H1 (cell line): ENCODE measurements at regions not wholly inside any gene's neighbourhood (a gene's known extent, or its start where the extent isn't known, plus 50 kb on each side); places are given as distances from the start of the nearest gene placed in this dataset.

Experiments used
- CREB1 ChIP-seq: IDR thresholded peaks from 2 replicates; pipeline ENCODE4 v1.6.1; 2012; ENCODE audit warnings: inconsistent platforms
- CTCF ChIP-seq, 3 experiments: IDR thresholded peaks; 1 replicate in 2 of 3; 2 replicates in 1 of 3; pipeline versions ENCODE4 v1.5.1 to v1.6.1; 2011; ENCODE audit warnings: low read length in 3 of 3, mild to moderate bottlenecking in 3 of 3, inconsistent platforms in 2 of 3, low read depth in 1 of 3, moderate library complexity in 1 of 3; ENCODE audit not compliant: insufficient read depth in 1 of 3; ENCODE audit errors: control extremely low read depth in 1 of 3
- MAFK ChIP-seq: IDR thresholded peaks from 2 replicates; pipeline ENCODE4 v1.6.1; 2012; ENCODE audit warnings: low read depth, mild to moderate bottlenecking, improper control_type of control experiment, low read length
- POLR2A ChIP-seq, 2 experiments: IDR thresholded peaks; 1 replicate in 1 of 2; 2 replicates in 1 of 2; pipeline ENCODE4 v1.6.1; 2011; ENCODE audit warnings: low read depth in 2 of 2, low read length in 2 of 2, mild to moderate bottlenecking in 2 of 2; ENCODE audit errors: control extremely low read depth in 1 of 2
- RAD21 ChIP-seq, 2 experiments: IDR thresholded peaks in 1 of 2; conservative IDR thresholded peaks in 1 of 2; 2 replicates each; pipeline ENCODE4 v1.6.1; 2011; ENCODE audit warnings: low read depth in 2 of 2, low read length in 2 of 2, improper control_type of control experiment in 1 of 2, inconsistent platforms in 1 of 2, mild to moderate bottlenecking in 1 of 2, moderate library complexity in 1 of 2
- TF ChIP-seq, protein P1 (sequence below): IDR thresholded peaks from 2 replicates; pipeline ENCODE4 v1.6.1; 2011; ENCODE audit warnings: low read length, improper control_type of control experiment

DNA sequence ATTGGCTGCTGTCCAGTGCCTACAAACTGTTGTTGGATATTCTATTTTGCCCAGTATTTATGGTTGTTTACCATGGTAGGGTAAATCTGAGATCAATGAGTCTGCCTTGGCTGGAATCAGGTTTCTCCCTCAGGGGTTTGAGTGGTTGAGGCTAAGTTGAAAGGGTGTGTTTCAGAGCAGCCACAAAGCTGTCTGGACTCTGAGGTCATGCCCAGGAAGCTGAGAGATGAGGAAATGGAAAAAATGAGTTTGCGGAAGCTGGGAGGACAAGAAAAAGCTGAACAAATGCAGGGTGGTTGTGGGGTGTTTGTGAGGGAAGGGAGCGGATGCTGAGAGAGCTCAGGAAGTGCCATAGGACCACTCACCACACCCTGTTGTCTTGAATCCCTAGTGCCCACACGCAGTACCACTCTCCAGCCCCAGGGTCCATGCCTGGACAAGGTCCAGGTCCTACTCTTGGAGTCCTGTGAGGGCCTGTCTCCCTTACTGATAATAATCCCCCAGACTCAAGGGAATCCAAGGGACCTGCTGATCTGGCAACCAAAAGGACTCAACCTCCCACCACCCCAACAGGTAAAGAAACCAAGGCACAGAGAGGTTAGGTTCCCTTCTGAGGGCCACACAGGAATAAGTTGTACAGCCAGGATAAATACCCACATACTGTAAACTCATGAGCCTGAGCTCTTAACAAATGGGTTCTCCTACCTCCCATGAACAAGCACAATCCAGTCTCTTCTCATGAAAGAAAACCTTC, 81.6 kb downstream of the PPCDC start:
- no peak for TF ChIP-seq CTCF (IDR thresholded peaks at IDR 0.05; ENCODE audit: control extremely low read depth in 1 of 3, insufficient read depth in 1 of 3, low read depth in 1 of 3, low read length in 3 of 3)
- no peak for TF ChIP-seq POLR2A (IDR thresholded peaks at IDR 0.05; ENCODE audit: control extremely low read depth in 1 of 2, low read depth in 2 of 2, low read length in 2 of 2)
- TF ChIP-seq CREB1 = no peak
- TF ChIP-seq, protein P1, sequence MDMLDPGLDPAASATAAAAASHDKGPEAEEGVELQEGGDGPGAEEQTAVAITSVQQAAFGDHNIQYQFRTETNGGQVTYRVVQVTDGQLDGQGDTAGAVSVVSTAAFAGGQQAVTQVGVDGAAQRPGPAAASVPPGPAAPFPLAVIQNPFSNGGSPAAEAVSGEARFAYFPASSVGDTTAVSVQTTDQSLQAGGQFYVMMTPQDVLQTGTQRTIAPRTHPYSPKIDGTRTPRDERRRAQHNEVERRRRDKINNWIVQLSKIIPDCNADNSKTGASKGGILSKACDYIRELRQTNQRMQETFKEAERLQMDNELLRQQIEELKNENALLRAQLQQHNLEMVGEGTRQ = no peak
- TF ChIP-seq MAFK = no peak
- TF ChIP-seq RAD21 (IDR thresholded peaks at IDR 0.05 in 1 of 2, conservative IDR thresholded peaks at IDR 0.05 in 1 of 2; ENCODE audit: low read depth in 2 of 2, low read length in 2 of 2) = no peak
